Upper lobe of right lung (tissue), 1 donor: ENCODE measurements at regions not wholly inside any gene's neighbourhood (a gene's known extent, or its start where the extent isn't known, plus 50 kb on each side); places are given as distances from the start of the nearest gene placed in this dataset.

Experiments
- ATAC-seq: fragments of 200-7000 bp; cut with Tn5 transposase; one replicate; pipeline ENCODE4 v1.9.1; 2020; ENCODE audit warnings: mild to moderate bottlenecking, moderate library complexity
- DNase-seq: peaks from one replicate; pipeline ENCODE4 v3.0.0-alpha.2; 2020
- H3K27ac ChIP-seq: fragments of 200-600 bp; one replicate; pipeline ENCODE4 v1.8.0; 2022
- H3K27me3 ChIP-seq: fragments of 200-600 bp; one replicate; pipeline ENCODE4 v1.8.0; 2022; ENCODE audit warnings: mild to moderate bottlenecking
- H3K36me3 ChIP-seq: fragments of 200-600 bp; one replicate; pipeline ENCODE4 v1.8.0; 2022
- H3K4me1 ChIP-seq: fragments of 200-600 bp; one replicate; pipeline ENCODE4 v1.8.0; 2022
- H3K4me3 ChIP-seq: fragments of 200-600 bp; one replicate; pipeline ENCODE4 v1.8.0; 2022; ENCODE audit warnings: mild to moderate bottlenecking
- H3K9me3 ChIP-seq: fragments of 200-600 bp; one replicate; pipeline ENCODE4 v1.8.0; 2022
- CTCF ChIP-seq: fragments of 200-600 bp; IDR thresholded peaks from one replicate; pipeline ENCODE4 v1.8.0; 2022; ENCODE audit warnings: antibody characterized with exemption
- intact Hi-C: fragments of 100-400 bp; cut with DNase I; formaldehyde crosslinking; loops from one replicate; pipeline ENCODE4 v1.11.0; 2022
- donor health status: DM: no; HTN: yes; CAD: no; lungs with severe emphysema.

- no peaks in the 10 kb centered on the region for H3K4me1 ChIP-seq
- H3K27ac ChIP-seq = no peak overlapping the region
- no peak overlapping the region for H3K4me3 ChIP-seq
- intact Hi-C loops = no loop called here
- no peaks in the 10 kb centered on the region for H3K27me3 ChIP-seq
- DNase-seq (no peak), ATAC-seq (no peak)
- TF ChIP-seq CTCF = no peak
- no peaks in the 10 kb centered on the region for H3K9me3 ChIP-seq
- H3K36me3 ChIP-seq = no peaks in the 10 kb centered on the region
These were observed 372.9 kb upstream of the ZMIZ1 start for GRCh38 chr10:78695846-78696245.

GRCh38 chr10:78696791-78697395, 371.9 kb upstream of the ZMIZ1 start:
- TF ChIP-seq CTCF = no peak
- no peak overlapping the region for H3K27ac ChIP-seq

GRCh38 chr10:78699971-78700370, 368.8 kb upstream of the ZMIZ1 start:
- Histone ChIP-seq H3K9me3 (no peaks in the 10 kb centered on the region), H3K4me3 (no peak overlapping the region), H3K27ac (no peak overlapping the region), H3K36me3 (no peaks in the 10 kb centered on the region), H3K27me3 (no peaks in the 10 kb centered on the region), H3K4me1 (no peaks in the 10 kb centered on the region)
- DNase-seq (no peak), ATAC-seq (no peak)
- intact Hi-C loops = no loop called here
- TF ChIP-seq CTCF = no peak

More at GRCh38 chr10:78696791-78697395, 371.9 kb upstream of the ZMIZ1 start:
- no peaks in the 10 kb centered on the region for H3K27me3 ChIP-seq
- DNase-seq (no peak), ATAC-seq (peak; percentile 31)
- H3K4me3 ChIP-seq = no peak overlapping the region
- H3K4me1 ChIP-seq = no peaks in the 10 kb centered on the region
- no peaks in the 10 kb centered on the region for H3K9me3 ChIP-seq
- H3K36me3 ChIP-seq = no peaks in the 10 kb centered on the region
- intact Hi-C loops = no loop called here

GRCh38 chr10:78700413-78700812, 368.4 kb upstream of the ZMIZ1 start:
- no peak overlapping the region for H3K4me3 ChIP-seq
- no peaks in the 10 kb centered on the region for H3K9me3 ChIP-seq
- ATAC-seq (no peak), DNase-seq (no peak)
- no peaks in the 10 kb centered on the region for H3K36me3 ChIP-seq
- intact Hi-C loops = no loop called here
- no peak for TF ChIP-seq CTCF
- no peaks in the 10 kb centered on the region for H3K4me1 ChIP-seq
- no peaks in the 10 kb centered on the region for H3K27me3 ChIP-seq
- no peak overlapping the region for H3K27ac ChIP-seq

DNA sequence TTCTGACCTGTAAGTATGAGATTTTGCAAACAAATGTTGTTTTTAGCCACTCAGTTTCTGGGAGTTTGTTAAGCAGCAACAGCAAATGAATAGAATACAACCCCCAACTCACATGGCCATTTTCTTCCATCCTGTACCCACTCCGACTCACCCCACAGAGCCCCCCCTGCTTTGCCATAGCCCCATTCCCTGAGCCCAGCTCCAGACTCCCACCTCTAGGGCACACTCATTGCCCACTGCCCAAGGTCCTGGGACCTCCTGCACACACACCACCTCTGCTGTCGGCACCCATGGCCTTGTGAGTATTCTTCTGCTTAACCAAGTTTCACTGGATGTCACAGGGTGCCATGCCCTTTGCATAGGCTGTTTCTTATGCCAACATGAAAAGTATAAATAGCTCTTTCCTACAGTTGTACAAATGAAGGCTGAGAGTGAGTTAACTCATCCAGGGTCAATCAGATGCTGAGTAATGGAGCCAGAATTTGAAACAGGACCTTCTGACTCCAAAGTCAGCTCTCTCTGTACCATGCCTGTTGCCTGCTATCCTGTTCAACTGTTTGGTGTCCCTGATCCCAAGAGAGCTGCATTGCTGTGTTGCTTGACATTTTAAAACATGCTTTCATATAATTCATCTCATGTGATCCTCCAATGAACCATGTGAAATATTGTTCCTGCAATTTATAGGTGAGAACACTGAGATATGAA, 367.8 kb upstream of the ZMIZ1 start:
- no peak for TF ChIP-seq CTCF
- Histone ChIP-seq H3K9me3 (no peaks in the 10 kb centered on the region), H3K27ac (no peak overlapping the region), H3K27me3 (no peaks in the 10 kb centered on the region), H3K36me3 (no peaks in the 10 kb centered on the region), H3K4me1 (no peaks in the 10 kb centered on the region), H3K4me3 (no peak overlapping the region)
- DNase-seq (no peak), ATAC-seq (no peak)
- intact Hi-C loops = no loop called here
